ENCODE measurements at regions not wholly inside any gene's neighbourhood (a gene's known extent, or its start where the extent isn't known, plus 50 kb on each side); places are given as distances from the start of the nearest gene placed in this dataset.

GRCh38 chr10:120999868-121000267, 148.7 kb downstream of the WDR11 start:
- TF ChIP-seq, protein P1, sequence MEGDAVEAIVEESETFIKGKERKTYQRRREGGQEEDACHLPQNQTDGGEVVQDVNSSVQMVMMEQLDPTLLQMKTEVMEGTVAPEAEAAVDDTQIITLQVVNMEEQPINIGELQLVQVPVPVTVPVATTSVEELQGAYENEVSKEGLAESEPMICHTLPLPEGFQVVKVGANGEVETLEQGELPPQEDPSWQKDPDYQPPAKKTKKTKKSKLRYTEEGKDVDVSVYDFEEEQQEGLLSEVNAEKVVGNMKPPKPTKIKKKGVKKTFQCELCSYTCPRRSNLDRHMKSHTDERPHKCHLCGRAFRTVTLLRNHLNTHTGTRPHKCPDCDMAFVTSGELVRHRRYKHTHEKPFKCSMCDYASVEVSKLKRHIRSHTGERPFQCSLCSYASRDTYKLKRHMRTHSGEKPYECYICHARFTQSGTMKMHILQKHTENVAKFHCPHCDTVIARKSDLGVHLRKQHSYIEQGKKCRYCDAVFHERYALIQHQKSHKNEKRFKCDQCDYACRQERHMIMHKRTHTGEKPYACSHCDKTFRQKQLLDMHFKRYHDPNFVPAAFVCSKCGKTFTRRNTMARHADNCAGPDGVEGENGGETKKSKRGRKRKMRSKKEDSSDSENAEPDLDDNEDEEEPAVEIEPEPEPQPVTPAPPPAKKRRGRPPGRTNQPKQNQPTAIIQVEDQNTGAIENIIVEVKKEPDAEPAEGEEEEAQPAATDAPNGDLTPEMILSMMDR (IDR thresholded peaks at IDR 0.05; ENCODE audit: insufficient read depth, low read depth, low read length) = no peak
- TF ChIP-seq EZH2 (IDR thresholded peaks at IDR 0.05; ENCODE audit: insufficient read depth, low read length) = no peak

All from astrocyte (in vitro differentiated cells and primary cell).